Stimulated activated memory B cell treated with anti-CD40 and anti-IgM and Interleukin-4, amounts not matched to agents 10 μg/mL and 1 μg/mL and 100 μg/mL, for 72 hours (primary cell): ENCODE measurements at regions not wholly inside any gene's neighbourhood (a gene's known extent, or its start where the extent isn't known, plus 50 kb on each side); places are given as distances from the start of the nearest gene placed in this dataset.
"Not testable (repeated sequence)": the region's sequence is repeated elsewhere in the genome, so short reads cannot be mapped to it uniquely, and the experiment has no call there.

ENCODE experiments used
- ATAC-seq: fragments of 150-1000 bp; cut with Tn5 transposase; 2 replicates; pipeline ENCODE4 v1.10.0; 2021
- H3K27ac Mint-ChIP-seq: one replicate; pipeline ENCODE4 v1.8.0; 2022; ENCODE audit warnings: mild to moderate bottlenecking, mixed read lengths
- H3K27me3 Mint-ChIP-seq: one replicate; pipeline ENCODE4 v1.8.0; 2022; ENCODE audit warnings: mixed read lengths
- H3K36me3 Mint-ChIP-seq: one replicate; pipeline ENCODE4 v1.8.0; 2022; ENCODE audit warnings: mixed read lengths
- H3K4me1 Mint-ChIP-seq: one replicate; pipeline ENCODE4 v1.8.0; 2022; ENCODE audit warnings: mixed read lengths
- H3K4me3 Mint-ChIP-seq: one replicate; pipeline ENCODE4 v1.8.0; 2022; ENCODE audit warnings: mild to moderate bottlenecking, moderate library complexity, mixed read lengths
- H3K9me3 Mint-ChIP-seq: one replicate; pipeline ENCODE4 v1.8.0; 2022; ENCODE audit warnings: mixed read lengths

DNA sequence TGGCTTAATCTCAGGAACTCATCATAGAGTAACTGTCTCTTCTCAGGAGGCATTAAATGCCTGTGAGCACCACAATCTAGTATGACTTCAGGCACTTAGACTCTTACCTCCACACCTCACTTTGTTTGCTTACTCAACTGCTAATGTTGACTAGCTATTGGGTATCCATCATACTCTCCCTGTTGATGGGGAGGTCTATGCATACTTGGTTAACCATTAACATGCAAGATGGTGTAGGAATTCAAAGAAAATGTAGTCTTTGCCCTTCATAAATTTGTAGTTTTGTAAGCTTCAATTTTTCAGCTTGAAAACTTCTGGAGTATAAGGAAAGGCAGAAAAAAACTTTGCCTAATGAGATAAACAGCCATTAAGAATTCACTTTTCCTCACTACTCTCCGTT is 501.0 kb upstream of the MARCKS start:
- Mint-ChIP-seq H3K27me3 (peaks cover 9% of the 10 kb centered on the region), H3K4me3 (no peak overlapping the region), H3K36me3 (no peaks in the 10 kb centered on the region), H3K27ac (no peak overlapping the region), H3K9me3 (no peaks in the 10 kb centered on the region), H3K4me1 (peaks cover 5% of the 10 kb centered on the region)
- no peak for ATAC-seq

DNA sequence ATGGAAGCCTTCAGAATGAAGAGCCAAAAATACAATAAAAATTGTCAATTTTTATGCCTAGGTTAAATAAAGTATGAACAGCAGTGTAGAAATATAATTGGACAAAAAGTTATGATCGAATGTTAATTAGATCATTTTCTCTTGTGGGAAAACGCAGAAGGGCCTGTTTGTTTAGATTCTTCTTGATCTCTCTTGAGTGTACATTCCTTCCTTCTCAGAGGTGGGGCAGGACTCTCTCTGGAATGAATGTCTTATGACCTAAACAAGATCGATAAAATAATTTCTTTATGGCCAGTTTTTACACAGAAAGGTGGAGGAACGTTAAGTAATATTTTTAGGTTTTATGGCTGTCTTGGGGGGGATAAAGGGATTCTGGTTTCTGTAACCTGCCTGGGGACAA is 500.1 kb upstream of the MARCKS start:
- no peak for ATAC-seq
- H3K27ac Mint-ChIP-seq = no peak overlapping the region
- no peaks in the 10 kb centered on the region for H3K4me1 Mint-ChIP-seq
- H3K27me3 Mint-ChIP-seq = peaks cover 9% of the 10 kb centered on the region
- no peak overlapping the region for H3K4me3 Mint-ChIP-seq
- H3K36me3 Mint-ChIP-seq = no peaks in the 10 kb centered on the region
- no peaks in the 10 kb centered on the region for H3K9me3 Mint-ChIP-seq

DNA sequence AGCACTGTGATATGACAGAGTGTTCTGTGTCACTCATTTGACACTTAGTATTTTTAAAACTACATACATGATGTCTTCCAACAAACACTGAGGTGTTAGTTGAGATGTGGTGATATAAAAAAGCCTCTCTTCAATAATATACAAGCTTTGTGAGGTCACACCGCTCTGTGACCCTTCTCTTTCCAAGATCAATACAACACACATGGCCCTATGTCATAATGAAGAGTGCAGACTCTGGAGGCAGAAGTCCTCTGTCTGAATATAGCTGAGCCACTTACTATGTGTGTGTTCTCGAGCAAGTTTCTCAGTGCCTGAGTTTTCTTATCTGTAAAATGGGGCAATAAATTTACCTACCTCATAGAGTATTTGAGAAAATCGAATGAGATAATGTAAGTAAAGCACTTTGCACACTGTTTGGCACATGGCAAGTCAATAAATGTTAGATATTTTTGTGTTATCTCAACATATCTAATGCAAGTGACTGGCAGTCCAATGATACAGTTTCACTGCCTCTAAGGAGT is 499.0 kb upstream of the MARCKS start:
- H3K4me1 Mint-ChIP-seq = peaks cover 7% of the 10 kb centered on the region
- H3K36me3 Mint-ChIP-seq = no peaks in the 10 kb centered on the region
- H3K9me3 Mint-ChIP-seq = no peaks in the 10 kb centered on the region
- H3K27ac Mint-ChIP-seq = no peak overlapping the region
- no peak for ATAC-seq
- H3K27me3 Mint-ChIP-seq = peaks cover 9% of the 10 kb centered on the region
- H3K4me3 Mint-ChIP-seq = no peak overlapping the region

- H3K27me3 Mint-ChIP-seq = peaks cover 9% of the 10 kb centered on the region
- H3K36me3 Mint-ChIP-seq = no peaks in the 10 kb centered on the region
- no peak overlapping the region for H3K27ac Mint-ChIP-seq
- no peaks in the 10 kb centered on the region for H3K9me3 Mint-ChIP-seq
- no peak for ATAC-seq
- H3K4me1 Mint-ChIP-seq = peaks cover 8% of the 10 kb centered on the region
- H3K4me3 Mint-ChIP-seq = no peak overlapping the region
These were observed 497.7 kb upstream of the MARCKS start for GRCh38 chr6:113359155-113360140.

DNA sequence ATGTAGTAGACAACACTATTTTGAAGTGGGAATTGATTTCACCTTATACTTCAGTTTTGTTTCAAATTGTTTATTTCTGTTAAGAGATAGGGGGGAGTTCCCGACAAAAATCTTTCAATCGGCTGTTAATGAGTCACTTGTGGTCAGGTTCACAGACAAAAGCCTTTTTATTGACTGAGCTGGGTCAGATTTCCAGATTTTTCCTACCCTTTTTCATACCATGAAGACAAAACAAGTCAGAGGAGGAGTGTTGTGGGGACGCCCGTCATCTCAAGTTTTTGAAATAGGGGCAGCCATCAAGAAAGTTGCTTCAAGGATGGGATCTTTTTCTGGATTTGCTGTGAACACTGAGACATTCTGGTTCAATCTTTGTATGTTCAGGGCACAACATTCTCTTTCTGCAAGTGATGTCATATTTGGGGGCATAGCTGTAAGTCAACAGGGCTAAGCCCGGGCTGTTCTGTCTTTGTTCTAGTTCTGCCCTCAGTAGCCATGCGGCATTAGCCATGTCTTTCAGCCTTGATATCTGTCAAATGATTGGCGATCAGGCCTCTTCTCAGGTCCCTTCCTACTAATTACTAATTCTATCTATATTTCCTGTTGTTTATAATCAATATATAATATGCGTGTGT is 496.0 kb upstream of the MARCKS start:
- no peak overlapping the region for H3K4me3 Mint-ChIP-seq
- H3K36me3 Mint-ChIP-seq = no peaks in the 10 kb centered on the region
- peaks cover 8% of the 10 kb centered on the region for H3K4me1 Mint-ChIP-seq
- peaks cover 9% of the 10 kb centered on the region for H3K27me3 Mint-ChIP-seq
- ATAC-seq = no peak
- H3K9me3 Mint-ChIP-seq = no peaks in the 10 kb centered on the region
- no peak overlapping the region for H3K27ac Mint-ChIP-seq

- no peak for ATAC-seq
- Mint-ChIP-seq H3K27ac (no peak overlapping the region), H3K4me3 (no peak overlapping the region), H3K36me3 (no peaks in the 10 kb centered on the region), H3K9me3 (no peaks in the 10 kb centered on the region), H3K27me3 (no peaks in the 10 kb centered on the region), H3K4me1 (peaks cover 8% of the 10 kb centered on the region)
These were observed 494.7 kb upstream of the MARCKS start for GRCh38 chr6:113362301-113363047.

DNA sequence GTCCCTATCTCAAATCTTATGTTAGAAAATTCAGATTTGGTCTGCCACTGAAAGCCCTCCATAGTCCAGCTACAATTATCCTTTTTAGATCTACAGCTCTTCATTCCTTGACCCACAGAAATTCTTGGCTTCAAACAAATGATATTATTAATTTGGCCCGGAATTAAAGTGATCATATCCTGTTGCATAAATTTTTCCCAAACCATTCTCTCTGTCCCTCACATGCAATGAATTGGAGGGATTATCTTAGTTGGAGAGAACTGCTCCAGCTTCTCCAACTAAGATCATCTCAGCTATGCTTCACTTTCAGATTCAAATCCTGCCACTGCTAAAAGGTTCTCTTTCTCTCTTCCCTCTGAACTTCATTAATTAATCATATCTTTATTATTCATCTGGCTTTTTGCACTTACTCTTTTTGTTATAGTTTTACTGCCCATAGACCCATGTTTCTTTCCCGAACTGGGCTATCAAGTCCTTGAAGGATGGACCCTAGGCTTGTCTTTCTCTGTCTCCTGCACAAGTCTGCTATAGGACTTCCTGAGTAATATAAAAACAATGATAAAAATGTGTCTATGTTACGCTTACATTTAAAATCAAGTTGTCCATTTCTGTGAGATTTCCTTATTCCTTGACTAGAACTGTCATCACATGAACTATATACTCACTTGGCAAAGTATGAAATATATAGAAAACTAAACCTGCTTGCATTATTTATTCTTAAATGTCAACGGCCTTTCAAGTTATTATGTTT is 493.9 kb upstream of the MARCKS start:
- Mint-ChIP-seq H3K27ac (no peak overlapping the region), H3K4me1 (peaks cover 8% of the 10 kb centered on the region), H3K4me3 (no peak overlapping the region), H3K36me3 (no peaks in the 10 kb centered on the region), H3K9me3 (no peaks in the 10 kb centered on the region), H3K27me3 (no peaks in the 10 kb centered on the region)
- no peak for ATAC-seq

GRCh38 chr6:113363866-113364265 is 493.3 kb upstream of the MARCKS start:
- peaks cover 8% of the 10 kb centered on the region for H3K4me1 Mint-ChIP-seq
- no peak for ATAC-seq
- H3K27me3 Mint-ChIP-seq = no peaks in the 10 kb centered on the region
- no peak overlapping the region for H3K27ac Mint-ChIP-seq
- no peaks in the 10 kb centered on the region for H3K9me3 Mint-ChIP-seq
- H3K36me3 Mint-ChIP-seq = no peaks in the 10 kb centered on the region
- no peak overlapping the region for H3K4me3 Mint-ChIP-seq

GRCh38 chr6:113364766-113365165 is 492.4 kb upstream of the MARCKS start:
- no peaks in the 10 kb centered on the region for H3K27me3 Mint-ChIP-seq
- no peaks in the 10 kb centered on the region for H3K9me3 Mint-ChIP-seq
- H3K27ac Mint-ChIP-seq = no peak overlapping the region
- no peak for ATAC-seq
- H3K4me1 Mint-ChIP-seq = peaks cover 8% of the 10 kb centered on the region
- no peak overlapping the region for H3K4me3 Mint-ChIP-seq
- H3K36me3 Mint-ChIP-seq = no peaks in the 10 kb centered on the region

GRCh38 chr6:113365191-113365590 is 492.0 kb upstream of the MARCKS start:
- H3K27me3 Mint-ChIP-seq = no peaks in the 10 kb centered on the region
- no peak for ATAC-seq
- H3K27ac Mint-ChIP-seq = no peak overlapping the region
- no peaks in the 10 kb centered on the region for H3K36me3 Mint-ChIP-seq
- H3K9me3 Mint-ChIP-seq = no peaks in the 10 kb centered on the region
- no peak overlapping the region for H3K4me3 Mint-ChIP-seq
- H3K4me1 Mint-ChIP-seq = peaks cover 8% of the 10 kb centered on the region

- H3K4me3 Mint-ChIP-seq = no peak overlapping the region
- no peak for ATAC-seq
- H3K27ac Mint-ChIP-seq = no peak overlapping the region
- peaks cover 8% of the 10 kb centered on the region for H3K4me1 Mint-ChIP-seq
- H3K9me3 Mint-ChIP-seq = no peaks in the 10 kb centered on the region
- no peaks in the 10 kb centered on the region for H3K27me3 Mint-ChIP-seq
- no peaks in the 10 kb centered on the region for H3K36me3 Mint-ChIP-seq
These were observed 490.6 kb upstream of the MARCKS start for GRCh38 chr6:113366505-113366904.

DNA sequence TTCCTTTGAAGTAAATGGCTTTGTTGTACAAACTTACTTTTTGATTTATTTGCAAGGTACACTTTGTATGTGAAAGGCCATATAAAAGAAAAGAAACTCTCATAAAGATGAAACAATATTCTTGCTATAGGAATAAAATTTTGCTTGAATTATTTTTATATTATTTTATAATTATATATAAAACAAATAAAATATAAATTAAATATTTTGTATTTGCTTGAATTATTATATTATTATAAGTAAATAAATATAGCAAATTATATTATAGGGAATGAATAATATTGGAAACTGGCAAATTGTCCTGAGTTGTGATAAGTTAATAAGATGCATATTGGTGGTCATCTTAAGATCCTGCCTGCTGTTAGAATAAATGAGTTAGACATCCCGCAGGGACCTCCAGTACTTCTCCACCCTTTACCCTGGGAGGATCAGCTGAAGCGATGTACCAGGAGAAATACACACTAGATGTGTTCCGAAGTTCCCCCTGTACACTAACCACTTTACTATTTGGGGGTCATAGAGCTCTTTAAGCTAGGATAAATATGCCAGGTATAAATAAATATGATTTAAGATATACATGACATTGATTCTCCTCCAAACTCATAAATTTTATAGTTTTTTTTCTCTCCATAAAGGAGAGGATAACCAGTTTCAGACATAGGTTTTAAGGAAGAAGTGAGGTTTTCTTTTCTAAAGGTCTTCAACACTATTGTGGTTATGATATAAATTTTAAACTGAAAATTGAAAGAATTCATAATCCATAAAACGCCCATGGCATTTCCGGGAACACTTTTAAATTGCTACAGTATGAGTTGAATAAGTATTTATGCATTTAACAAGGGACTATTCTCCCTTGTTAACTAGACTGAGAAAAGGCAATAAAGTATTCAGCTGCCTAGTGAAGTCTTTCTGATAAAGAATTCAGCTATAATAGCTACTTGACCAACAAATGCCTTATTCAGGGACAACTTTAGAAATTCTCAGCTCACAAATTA is 486.3 kb upstream of the MARCKS start:
- Mint-ChIP-seq H3K36me3 (no peaks in the 10 kb centered on the region), H3K27me3 (no peaks in the 10 kb centered on the region), H3K4me3 (no peak overlapping the region), H3K4me1 (no peaks in the 10 kb centered on the region), H3K27ac (no peak overlapping the region), H3K9me3 (no peaks in the 10 kb centered on the region)
- ATAC-seq = no peak

- H3K27me3 Mint-ChIP-seq, H3K27ac Mint-ChIP-seq, H3K36me3 Mint-ChIP-seq, H3K4me3 Mint-ChIP-seq, ATAC-seq, H3K9me3 Mint-ChIP-seq, H3K4me1 Mint-ChIP-seq: not testable (repeated sequence)
These were observed 481.7 kb upstream of the MARCKS start for GRCh38 chr6:113375466-113375865.
